Keratinocyte (primary cell): ENCODE measurements at regions not wholly inside any gene's neighbourhood (a gene's known extent, or its start where the extent isn't known, plus 50 kb on each side); places are given as distances from the start of the nearest gene placed in this dataset.
"Not testable (repeated sequence)": the region's sequence is repeated elsewhere in the genome, so short reads cannot be mapped to it uniquely, and the experiment has no call there.

Experiments
- DNase-seq: peaks from one replicate; pipeline ENCODE4 v3.0.0-alpha.2; 2011; ENCODE audit warnings: low read depth, missing footprints, low spot score
- FAIRE-seq: peaks from 2 replicates; lab custom pipeline; 2011; peaks lifted over from hg19 to GRCh38; lab: Jason Lieb, UNC
- H2AFZ ChIP-seq: 2 replicates; pipeline ENCODE4 v1.6.0; 2012; ENCODE audit warnings: low read length, control low read depth, inconsistent platforms; ENCODE audit not compliant: control insufficient read depth
- H3K27ac ChIP-seq: 2 replicates; pipeline ENCODE4 v1.5.1; 2011; ENCODE audit warnings: low read length; ENCODE audit not compliant: control insufficient read depth, insufficient read depth
- H3K27me3 ChIP-seq: 3 replicates; pipeline ENCODE4 v1.6.0; 2011; ENCODE audit warnings: low read length; ENCODE audit not compliant: control insufficient read depth, insufficient read depth; ENCODE audit errors: extremely low read depth
- H3K36me3 ChIP-seq, 2 experiments: 2 replicates in 1 of 2; 3 replicates in 1 of 2; pipeline ENCODE4 v1.5.1; 2011; ENCODE audit warnings: low read length in 2 of 2, mild to moderate bottlenecking in 1 of 2; ENCODE audit not compliant: control insufficient read depth in 2 of 2, insufficient read depth in 2 of 2; ENCODE audit errors: extremely low read depth in 1 of 2
- H3K4me1 ChIP-seq: 3 replicates; pipeline ENCODE4 v1.5.1; 2011; ENCODE audit warnings: low read length; ENCODE audit not compliant: control insufficient read depth, insufficient read depth; ENCODE audit errors: extremely low read depth
- H3K4me2 ChIP-seq: 3 replicates; pipeline ENCODE4 v1.6.0; 2011; ENCODE audit warnings: low read depth, low read length; ENCODE audit not compliant: control insufficient read depth, insufficient read depth; ENCODE audit errors: extremely low read depth
- H3K4me3 ChIP-seq, 3 experiments: fragments of 200-600 bp in 1 of 3; sonication (generic) in 1 of 3; 2 replicates in 2 of 3; 3 replicates in 1 of 3; pipeline ENCODE4 v1.5.1; 2011 to 2016; ENCODE audit warnings: low read length in 3 of 3, mild to moderate bottlenecking in 3 of 3, control low read depth in 2 of 3, inconsistent platforms in 1 of 3, low read depth in 1 of 3, mixed read lengths in 1 of 3, mixed run types in 1 of 3, moderate library complexity in 1 of 3; ENCODE audit not compliant: control insufficient read depth in 2 of 3, insufficient read depth in 2 of 3; ENCODE audit errors: extremely low read depth in 1 of 3
- H3K79me2 ChIP-seq: 2 replicates; pipeline ENCODE4 v1.6.0; 2012; ENCODE audit warnings: low read length; ENCODE audit not compliant: control insufficient read depth, insufficient read depth
- H3K9ac ChIP-seq: 3 replicates; pipeline ENCODE4 v1.6.0; 2011; ENCODE audit warnings: low read length; ENCODE audit not compliant: control insufficient read depth, insufficient read depth; ENCODE audit errors: extremely low read depth
- H3K9me1 ChIP-seq: 3 replicates; pipeline ENCODE4 v1.6.0; 2011; ENCODE audit warnings: low read length; ENCODE audit not compliant: control insufficient read depth, insufficient read depth; ENCODE audit errors: extremely low read depth
- H3K9me3 ChIP-seq: 2 replicates; pipeline ENCODE4 v1.5.1; 2012; ENCODE audit warnings: low read depth, low read length; ENCODE audit not compliant: control insufficient read depth
- H4K20me1 ChIP-seq: 3 replicates; pipeline ENCODE4 v1.6.0; 2011; ENCODE audit warnings: low read length; ENCODE audit not compliant: control insufficient read depth, insufficient read depth; ENCODE audit errors: extremely low read depth
- CTCF ChIP-seq, 3 experiments: IDR thresholded peaks in 1 of 3; conservative IDR thresholded peaks in 1 of 3; optimal IDR thresholded peaks in 1 of 3; 2 replicates in 2 of 3; 3 replicates in 1 of 3; pipeline versions ENCODE3 to v1.5.1; 2011; ENCODE audit warnings: low read length in 3 of 3, mild to moderate bottlenecking in 3 of 3, moderate library complexity in 2 of 3, control low read depth in 1 of 3, inconsistent platforms in 1 of 3; ENCODE audit not compliant: insufficient read depth in 2 of 3; ENCODE audit errors: extremely low read depth in 1 of 3
- EZH2 ChIP-seq: IDR thresholded peaks from one replicate; pipeline ENCODE4 v1.6.1; 2012; ENCODE audit warnings: inconsistent platforms, mild to moderate bottlenecking, low read length, moderate library complexity
- dilution Hi-C: fragments of 300-500 bp; cut with MboI; formaldehyde crosslinking; loops from one replicate; pipeline ENCODE4 v1.7.0; 2020; ENCODE audit warnings: low sequenced_read_pairs; ENCODE audit not compliant: extremely low pct_ligation_motif_present

- Histone ChIP-seq H2AFZ (no peak overlapping the region), H3K27me3 (no peaks in the 10 kb centered on the region), H4K20me1 (no peaks in the 10 kb centered on the region), H3K9ac (no peak overlapping the region), H3K4me2 (no peak overlapping the region), H3K4me1 (peaks cover 25% of the 10 kb centered on the region), H3K79me2 (no peaks in the 10 kb centered on the region), H3K4me3 (no peak overlapping the region), H3K36me3 (no peaks in the 10 kb centered on the region), H3K9me3 (no peaks in the 10 kb centered on the region), H3K27ac (no peak overlapping the region), H3K9me1 (no peaks in the 10 kb centered on the region)
- FAIRE-seq (no peak), DNase-seq (no peak)
- dilution Hi-C loops: no loop called here
- TF ChIP-seq CTCF (optimal IDR thresholded peaks at IDR 0.05 in 1 of 3, IDR thresholded peaks at IDR 0.05 in 1 of 3, conservative IDR thresholded peaks at IDR 0.05 in 1 of 3; ENCODE audit: extremely low read depth in 1 of 3, insufficient read depth in 2 of 3, low read length in 3 of 3) (no peak), EZH2 (no peak)
These were observed 119.4 kb upstream of the VANGL1 start for GRCh38 chr1:115522386-115522785.

- Histone ChIP-seq H3K4me2 (no peak overlapping the region), H3K27ac (no peak overlapping the region), H3K9ac (no peak overlapping the region), H3K9me1 (no peaks in the 10 kb centered on the region), H3K79me2 (no peaks in the 10 kb centered on the region), H3K4me3 (no peak overlapping the region), H3K9me3 (peaks cover 2% of the 10 kb centered on the region), H4K20me1 (no peaks in the 10 kb centered on the region), H3K27me3 (no peaks in the 10 kb centered on the region), H2AFZ (no peak overlapping the region), H3K36me3 (no peaks in the 10 kb centered on the region), H3K4me1 (peaks cover 3% of the 10 kb centered on the region)
- no peak for FAIRE-seq
- dilution Hi-C loops: no loop called here
- no peak for TF ChIP-seq CTCF (optimal IDR thresholded peaks at IDR 0.05 in 1 of 3, IDR thresholded peaks at IDR 0.05 in 1 of 3, conservative IDR thresholded peaks at IDR 0.05 in 1 of 3; ENCODE audit: extremely low read depth in 1 of 3, insufficient read depth in 2 of 3, low read length in 3 of 3)
- TF ChIP-seq EZH2: no peak
- DNase-seq: no peak
These were observed 126.5 kb upstream of the VANGL1 start for GRCh38 chr1:115515270-115515669.

GRCh38 chr1:115510226-115510625, 131.5 kb upstream of the VANGL1 start:
- H2AFZ ChIP-seq, H3K4me2 ChIP-seq, H3K4me3 ChIP-seq, H3K9ac ChIP-seq, dilution Hi-C loops, DNase-seq, FAIRE-seq, H3K36me3 ChIP-seq, H4K20me1 ChIP-seq, H3K9me1 ChIP-seq, H3K27me3 ChIP-seq, H3K79me2 ChIP-seq, H3K9me3 ChIP-seq: not testable (repeated sequence)
- H3K4me1 ChIP-seq: peaks cover 21% of the 10 kb centered on the region
- peak overlapping the region; percentile 26 for H3K27ac ChIP-seq
